CD14-positive monocyte (primary cell): ENCODE measurements at regions not wholly inside any gene's neighbourhood (a gene's known extent, or its start where the extent isn't known, plus 50 kb on each side); places are given as distances from the start of the nearest gene placed in this dataset.
A peak's percentile ranks its signal among the peaks of the same experiment; 100 is the strongest.

Experiments
- DNase-seq, 3 donors: peaks; one replicate each; pipeline ENCODE4 v3.0.0-alpha.2; 2011 to 2022
- H2AFZ ChIP-seq: 2 replicates; pipeline ENCODE4 v1.6.0; 2012; ENCODE audit warnings: mild to moderate bottlenecking, low read depth, low read length, inconsistent platforms; ENCODE audit not compliant: insufficient read depth, poor library complexity, severe bottlenecking
- H3K27ac ChIP-seq, 2 donors: 1 replicate in 1 of 2; 2 replicates in 1 of 2; pipeline ENCODE4 v1.5.1; 2012 to 2013; ENCODE audit warnings: low read length in 2 of 2, control low read depth in 1 of 2, inconsistent platforms in 1 of 2, low read depth in 1 of 2, mild to moderate bottlenecking in 1 of 2
- H3K27me3 ChIP-seq, 2 donors: one replicate each; pipeline versions ENCODE4 v1.6.0 to v1.6.1; 2011 to 2013; ENCODE audit warnings: low read length in 2 of 2; ENCODE audit not compliant: control insufficient read depth in 2 of 2, insufficient read depth in 2 of 2
- H3K36me3 ChIP-seq, 2 donors: replicated peaks in 1 of 2; 1 replicate in 1 of 2; 2 replicates in 1 of 2; pipeline versions ENCODE4 v1.5.1 to v1.6.1; 2012 to 2013; ENCODE audit warnings: low read length in 2 of 2, control low read depth in 1 of 2, inconsistent platforms in 1 of 2, mild to moderate bottlenecking in 1 of 2; ENCODE audit not compliant: insufficient read depth in 2 of 2, control insufficient read depth in 1 of 2
- H3K4me1 ChIP-seq, 2 donors: 1 replicate in 1 of 2; 2 replicates in 1 of 2; pipeline versions ENCODE4 v1.5.1 to v1.6.1; 2012 to 2013; ENCODE audit warnings: low read length in 2 of 2, control low read depth in 1 of 2, inconsistent platforms in 1 of 2, mild to moderate bottlenecking in 1 of 2, moderate library complexity in 1 of 2; ENCODE audit not compliant: insufficient read depth in 2 of 2, control insufficient read depth in 1 of 2
- H3K4me2 ChIP-seq: replicated peaks from 2 replicates; pipeline ENCODE3; 2012; ENCODE audit warnings: low read length, moderate library complexity, mild to moderate bottlenecking; ENCODE audit not compliant: poor library complexity, severe bottlenecking; ENCODE audit errors: extremely low read depth
- H3K4me3 ChIP-seq, 3 experiments: fragments of 200-600 bp in 1 of 3; sonication (generic) in 1 of 3; replicated peaks in 1 of 3; 1 replicate in 2 of 3; 2 replicates in 1 of 3; pipeline ENCODE4 v1.5.1; 2011 to 2013; ENCODE audit warnings: low read length in 3 of 3, mild to moderate bottlenecking in 3 of 3, control low read depth in 2 of 3, low read depth in 2 of 3, inconsistent platforms in 1 of 3, moderate library complexity in 1 of 3
- H3K79me2 ChIP-seq: 2 replicates; pipeline ENCODE4 v1.6.0; 2012; ENCODE audit warnings: mild to moderate bottlenecking, control low read depth, inconsistent platforms, low read length, moderate library complexity; ENCODE audit not compliant: insufficient read depth
- H3K9ac ChIP-seq: 2 replicates; pipeline ENCODE4 v1.6.0; 2017; ENCODE audit warnings: low read length, mild to moderate bottlenecking; ENCODE audit not compliant: insufficient read depth, poor library complexity, severe bottlenecking
- H3K9me3 ChIP-seq, 2 donors: replicated peaks in 1 of 2; 1 replicate in 1 of 2; 2 replicates in 1 of 2; pipeline versions ENCODE4 v1.5.1 to v1.6.1; 2012 to 2013; ENCODE audit warnings: low read length in 2 of 2, control low read depth in 1 of 2; ENCODE audit not compliant: control insufficient read depth in 1 of 2, insufficient read depth in 1 of 2
- H4K20me1 ChIP-seq: 2 replicates; pipeline ENCODE4 v1.6.0; 2012; ENCODE audit warnings: mild to moderate bottlenecking, low read length, control low read depth, moderate library complexity; ENCODE audit not compliant: insufficient read depth
- H3K27ac Mint-ChIP-seq, 7 donors: one replicate each; pipeline ENCODE4 v1.8.0; 2020; ENCODE audit warnings: mild to moderate bottlenecking in 7 of 7, mixed read lengths in 7 of 7, moderate library complexity in 6 of 7, inconsistent platforms in 2 of 7
- H3K27me3 Mint-ChIP-seq, 3 donors: one replicate each; pipeline ENCODE4 v1.8.0; 2021 to 2022; ENCODE audit warnings: low read depth in 3 of 3, mild to moderate bottlenecking in 3 of 3, mixed read lengths in 3 of 3, moderate library complexity in 3 of 3, inconsistent platforms in 1 of 3
- H3K36me3 Mint-ChIP-seq, 2 donors: one replicate each; pipeline ENCODE4 v1.8.0; 2020; ENCODE audit warnings: mixed read lengths in 2 of 2, inconsistent platforms in 1 of 2, mild to moderate bottlenecking in 1 of 2
- H3K4me1 Mint-ChIP-seq: one replicate; pipeline ENCODE4 v1.8.0; 2020; ENCODE audit warnings: mild to moderate bottlenecking, mixed read lengths
- H3K4me3 Mint-ChIP-seq, 2 donors: one replicate each; pipeline ENCODE4 v1.8.0; 2020; ENCODE audit warnings: mild to moderate bottlenecking in 2 of 2, mixed read lengths in 2 of 2, moderate library complexity in 1 of 2
- H3K9me3 Mint-ChIP-seq, 7 donors: one replicate each; pipeline ENCODE4 v1.8.0; 2020 to 2022; ENCODE audit warnings: mixed read lengths in 7 of 7, mild to moderate bottlenecking in 6 of 7, moderate library complexity in 6 of 7, inconsistent platforms in 2 of 7
- WGBS: methylation state at CpG from one replicate; pipeline ENCODE4 v1.1.5; 2013; ENCODE audit warnings: missing lambda C conversion rate; ENCODE audit not compliant: insufficient coverage; 5-methylcytosine and 5-hydroxymethylcytosine counted together
- intact Hi-C, 2 donors: fragments of 100-400 bp; cut with micrococcal nuclease; formaldehyde crosslinking; loops; one replicate each; pipeline versions ENCODE4 v1.15.0 to v1.15.1; 2023
- TF ChIP-seq, protein P1 (sequence below): fragments of 200-600 bp; IDR thresholded peaks from one replicate; pipeline ENCODE4 v1.8.0; 2022; ENCODE audit warnings: antibody characterized with exemption, mild to moderate bottlenecking

DNA sequence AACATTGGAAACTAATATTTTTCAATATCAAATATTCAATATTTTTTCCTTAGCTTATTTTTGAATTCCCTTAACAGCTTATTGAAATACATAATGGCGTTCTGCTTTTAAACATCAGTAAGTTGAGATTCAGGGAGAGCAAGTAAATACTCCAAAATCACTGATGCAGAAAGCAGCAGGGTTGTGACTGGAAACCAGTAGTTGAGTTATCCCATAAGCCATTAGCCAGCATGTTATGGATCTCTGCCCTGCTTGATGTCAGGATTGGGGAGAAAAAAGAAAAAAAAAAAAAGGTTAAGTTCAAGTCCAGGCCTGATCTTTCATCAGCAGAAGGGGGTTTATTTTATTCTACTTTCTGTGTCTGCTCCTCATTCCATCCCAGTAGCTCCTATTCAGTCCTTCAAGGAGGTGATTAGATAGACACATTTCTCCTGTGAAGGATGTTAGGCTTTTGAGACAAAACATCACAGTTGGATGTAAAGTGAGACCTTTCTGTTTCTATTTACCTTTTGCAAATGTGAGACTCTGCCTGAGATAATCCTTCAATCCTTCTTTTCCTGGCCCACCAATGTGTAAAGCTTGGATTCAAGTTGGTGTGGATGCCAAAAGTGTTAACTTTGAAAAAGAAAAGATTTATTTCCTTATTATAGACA is 110.9 kb upstream of the HDAC9 start:
- no peak overlapping the region for H2AFZ ChIP-seq
- intact Hi-C loops: no loop called here
- H3K27me3 ChIP-seq: no peaks in the 10 kb centered on the region
- H3K4me3 ChIP-seq: no peak overlapping the region
- H4K20me1 ChIP-seq: peaks cover 80% of the 10 kb centered on the region
- peaks cover 27 to 36% of the 10 kb centered on the region in 2 donors for H3K4me1 ChIP-seq
- peaks cover 0 to 7% of the 10 kb centered on the region in 2 donors for H3K36me3 ChIP-seq
- H3K27ac ChIP-seq: no peak overlapping the region
- Mint-ChIP-seq H3K4me3 (no peak overlapping the region), H3K9me3 (no peaks in the 10 kb centered on the region), H3K4me1 (peaks cover 41% of the 10 kb centered on the region), H3K27ac (no peak overlapping the region), H3K36me3 (peaks cover 12 to 13% of the 10 kb centered on the region in 2 donors), H3K27me3 (no peaks in the 10 kb centered on the region)
- no peak overlapping the region for H3K9ac ChIP-seq
- no peak overlapping the region for H3K4me2 ChIP-seq
- no peaks in the 10 kb centered on the region for H3K9me3 ChIP-seq
- H3K79me2 ChIP-seq: peaks cover 63% of the 10 kb centered on the region
- WGBS: no CpG with 5 or more reads among the region's 1 CpG
- DNase-seq: no peak
- TF ChIP-seq, protein P1, sequence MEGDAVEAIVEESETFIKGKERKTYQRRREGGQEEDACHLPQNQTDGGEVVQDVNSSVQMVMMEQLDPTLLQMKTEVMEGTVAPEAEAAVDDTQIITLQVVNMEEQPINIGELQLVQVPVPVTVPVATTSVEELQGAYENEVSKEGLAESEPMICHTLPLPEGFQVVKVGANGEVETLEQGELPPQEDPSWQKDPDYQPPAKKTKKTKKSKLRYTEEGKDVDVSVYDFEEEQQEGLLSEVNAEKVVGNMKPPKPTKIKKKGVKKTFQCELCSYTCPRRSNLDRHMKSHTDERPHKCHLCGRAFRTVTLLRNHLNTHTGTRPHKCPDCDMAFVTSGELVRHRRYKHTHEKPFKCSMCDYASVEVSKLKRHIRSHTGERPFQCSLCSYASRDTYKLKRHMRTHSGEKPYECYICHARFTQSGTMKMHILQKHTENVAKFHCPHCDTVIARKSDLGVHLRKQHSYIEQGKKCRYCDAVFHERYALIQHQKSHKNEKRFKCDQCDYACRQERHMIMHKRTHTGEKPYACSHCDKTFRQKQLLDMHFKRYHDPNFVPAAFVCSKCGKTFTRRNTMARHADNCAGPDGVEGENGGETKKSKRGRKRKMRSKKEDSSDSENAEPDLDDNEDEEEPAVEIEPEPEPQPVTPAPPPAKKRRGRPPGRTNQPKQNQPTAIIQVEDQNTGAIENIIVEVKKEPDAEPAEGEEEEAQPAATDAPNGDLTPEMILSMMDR: no peak

GRCh38 chr7:18386607-18387006 is 108.9 kb upstream of the HDAC9 start:
- Histone ChIP-seq H3K79me2 (peaks cover 71% of the 10 kb centered on the region), H3K4me3 (no peak overlapping the region), H3K36me3 (no peaks in the 10 kb centered on the region), H3K27me3 (no peaks in the 10 kb centered on the region), H2AFZ (no peak overlapping the region), H3K9ac (no peak overlapping the region), H3K9me3 (no peaks in the 10 kb centered on the region), H3K27ac (no peak overlapping the region), H3K4me2 (no peak overlapping the region), H4K20me1 (peaks cover 86% of the 10 kb centered on the region), H3K4me1 (peaks cover 44 to 53% of the 10 kb centered on the region in 2 donors)
- Mint-ChIP-seq H3K27ac (peak overlapping the region in 2 of 7 donors; percentile 40 to 55), H3K9me3 (no peaks in the 10 kb centered on the region), H3K27me3 (peaks cover 0 to 2% (median 0%) of the 10 kb centered on the region in 3 donors), H3K4me3 (no peak overlapping the region), H3K4me1 (peaks cover 58% of the 10 kb centered on the region), H3K36me3 (peaks cover 12 to 13% of the 10 kb centered on the region in 2 donors)
- intact Hi-C loops: no loop called here
- DNase-seq: no peak
- WGBS: 100% methylated on average over 1 of the region's 4 CpGs
- TF ChIP-seq, protein P1: no peak
